ENCODE measurements at regions not wholly inside any gene's neighbourhood (a gene's known extent, or its start where the extent isn't known, plus 50 kb on each side); places are given as distances from the start of the nearest gene placed in this dataset.

- TF ChIP-seq CTCF (conservative IDR thresholded peaks at IDR 0.05), result no peak
- H3K27ac ChIP-seq, result no peak overlapping the region
Observed at GRCh38 chrX:23223169-23223568, 111.5 kb upstream of the PTCHD1 start.

GRCh38 chrX:23228454-23228853 lies 106.2 kb upstream of the PTCHD1 start:
- no peak for TF ChIP-seq CTCF (conservative IDR thresholded peaks at IDR 0.05)
- H3K27ac ChIP-seq, result no peak overlapping the region

GRCh38 chrX:23228950-23229448 lies 105.7 kb upstream of the PTCHD1 start:
- TF ChIP-seq CTCF (conservative IDR thresholded peaks at IDR 0.05), result no peak
- no peak overlapping the region for H3K27ac ChIP-seq

- no peak overlapping the region for H3K27ac ChIP-seq
- no peak for TF ChIP-seq CTCF (conservative IDR thresholded peaks at IDR 0.05)
Observed at GRCh38 chrX:23235051-23235450, 99.6 kb upstream of the PTCHD1 start.

- no peak overlapping the region for H3K27ac ChIP-seq
- TF ChIP-seq CTCF (conservative IDR thresholded peaks at IDR 0.05), result no peak
Observed at GRCh38 chrX:23246001-23246400, 88.6 kb upstream of the PTCHD1 start.

GRCh38 chrX:23248187-23248586 lies 86.5 kb upstream of the PTCHD1 start:
- H3K27ac ChIP-seq, result no peak overlapping the region
- no peak for TF ChIP-seq CTCF (conservative IDR thresholded peaks at IDR 0.05)

GRCh38 chrX:23251043-23251442 lies 83.6 kb upstream of the PTCHD1 start:
- TF ChIP-seq CTCF (conservative IDR thresholded peaks at IDR 0.05), result no peak
- H3K27ac ChIP-seq, result no peak overlapping the region

- no peak for TF ChIP-seq CTCF (conservative IDR thresholded peaks at IDR 0.05)
- H3K27ac ChIP-seq, result no peak overlapping the region
Observed at GRCh38 chrX:23263892-23264291, 70.8 kb upstream of the PTCHD1 start.
